ENCODE measurements at regions not wholly inside any gene's neighbourhood (a gene's known extent, or its start where the extent isn't known, plus 50 kb on each side); places are given as distances from the start of the nearest gene placed in this dataset.
"Not testable (repeated sequence)": the region's sequence is repeated elsewhere in the genome, so short reads cannot be mapped to it uniquely, and the experiment has no call there.

GRCh38 chr2:181788897-181789555, 102.5 kb upstream of the ITPRID2 start:
- no peaks in the 10 kb centered on the region for H3K4me1 ChIP-seq
- ATAC-seq: no peak
- intact Hi-C loops (cut with DNase I): no loop called here
- no peaks in the 10 kb centered on the region for H3K36me3 ChIP-seq
- H3K27me3 ChIP-seq: no peaks in the 10 kb centered on the region
- DNase-seq: no peak
- no peak overlapping the region for H3K27ac ChIP-seq
- H3K9me3 ChIP-seq: peaks cover 0 to 4% of the 10 kb centered on the region in 2 donors
- no peak for TF ChIP-seq CTCF (IDR thresholded peaks at IDR 0.05)
- no peak overlapping the region for H3K4me3 ChIP-seq

- H3K4me3 ChIP-seq: no peak overlapping the region
- H3K9me3 ChIP-seq: peaks cover 0 to 4% of the 10 kb centered on the region in 2 donors
- no peak overlapping the region for H3K27ac ChIP-seq
- DNase-seq (no peak), ATAC-seq (no peak)
- intact Hi-C loops (cut with DNase I): no loop called here
- H3K36me3 ChIP-seq: no peaks in the 10 kb centered on the region
- H3K4me1 ChIP-seq: no peaks in the 10 kb centered on the region
- H3K27me3 ChIP-seq: no peaks in the 10 kb centered on the region
- no peak for TF ChIP-seq CTCF (IDR thresholded peaks at IDR 0.05)
Observed at GRCh38 chr2:181789827-181790448, 101.6 kb upstream of the ITPRID2 start.

- Histone ChIP-seq H3K9me3 (peaks cover 0 to 4% of the 10 kb centered on the region in 2 donors), H3K36me3 (no peaks in the 10 kb centered on the region), H3K4me1 (no peaks in the 10 kb centered on the region), H3K4me3 (no peak overlapping the region), H3K27ac (no peak overlapping the region), H3K27me3 (no peaks in the 10 kb centered on the region)
- no peak for TF ChIP-seq CTCF (IDR thresholded peaks at IDR 0.05)
- DNase-seq: no peak
- ATAC-seq: peak; percentile 55
- intact Hi-C loops (cut with DNase I): no loop called here
Observed at GRCh38 chr2:181790716-181791649, 100.5 kb upstream of the ITPRID2 start.

GRCh38 chr2:181792906-181793305, 98.6 kb upstream of the ITPRID2 start:
- H3K4me3 ChIP-seq: no peak overlapping the region
- intact Hi-C loops (cut with DNase I): no loop called here
- no peaks in the 10 kb centered on the region for H3K27me3 ChIP-seq
- TF ChIP-seq CTCF (IDR thresholded peaks at IDR 0.05): no peak
- H3K4me1 ChIP-seq: no peaks in the 10 kb centered on the region
- H3K9me3 ChIP-seq: peaks cover 0 to 4% of the 10 kb centered on the region in 2 donors
- no peak for DNase-seq
- H3K27ac ChIP-seq: no peak overlapping the region
- H3K36me3 ChIP-seq: no peaks in the 10 kb centered on the region
- no peak for ATAC-seq

GRCh38 chr2:181798022-181798421, 93.5 kb upstream of the ITPRID2 start:
- H3K4me3 ChIP-seq: no peak overlapping the region
- intact Hi-C loops (cut with DNase I): no loop called here

GRCh38 chr2:181802300-181802699, 89.2 kb upstream of the ITPRID2 start:
- H3K4me1 ChIP-seq; intact Hi-C loops (cut with DNase I); H3K27me3 ChIP-seq; H3K4me3 ChIP-seq; DNase-seq; H3K27ac ChIP-seq; H3K36me3 ChIP-seq; ATAC-seq; H3K9me3 ChIP-seq: not testable (repeated sequence)

More at GRCh38 chr2:181798022-181798421, 93.5 kb upstream of the ITPRID2 start:
- H3K27ac ChIP-seq: no peak overlapping the region
- TF ChIP-seq CTCF (IDR thresholded peaks at IDR 0.05): no peak
- ATAC-seq: no peak
- H3K9me3 ChIP-seq: no peaks in the 10 kb centered on the region
- H3K4me1 ChIP-seq: no peaks in the 10 kb centered on the region
- no peaks in the 10 kb centered on the region for H3K27me3 ChIP-seq
- DNase-seq: no peak
- no peaks in the 10 kb centered on the region for H3K36me3 ChIP-seq

GRCh38 chr2:181803903-181804799, 87.4 kb upstream of the ITPRID2 start:
- H3K27me3 ChIP-seq; H3K9me3 ChIP-seq; ATAC-seq; intact Hi-C loops (cut with DNase I); H3K4me3 ChIP-seq; H3K4me1 ChIP-seq; H3K27ac ChIP-seq; DNase-seq; H3K36me3 ChIP-seq: not testable (repeated sequence)
